PC-9 (cell line): ENCODE measurements at regions not wholly inside any gene's neighbourhood (a gene's known extent, or its start where the extent isn't known, plus 50 kb on each side); places are given as distances from the start of the nearest gene placed in this dataset.

Experiments used
- EZH2 ChIP-seq: fragments of 200-600 bp; sonication (generic); IDR thresholded peaks from 2 replicates; pipeline ENCODE4 v1.8.0; 2017; ENCODE audit warnings: antibody characterized with exemption, low read depth
- TF ChIP-seq, protein P1 (sequence below): fragments of 200-600 bp; sonication (generic); conservative IDR thresholded peaks from 2 replicates; pipeline ENCODE4 v1.6.1; 2017; ENCODE audit warnings: mixed run types, antibody characterized with exemption, mild to moderate bottlenecking, moderate library complexity

DNA sequence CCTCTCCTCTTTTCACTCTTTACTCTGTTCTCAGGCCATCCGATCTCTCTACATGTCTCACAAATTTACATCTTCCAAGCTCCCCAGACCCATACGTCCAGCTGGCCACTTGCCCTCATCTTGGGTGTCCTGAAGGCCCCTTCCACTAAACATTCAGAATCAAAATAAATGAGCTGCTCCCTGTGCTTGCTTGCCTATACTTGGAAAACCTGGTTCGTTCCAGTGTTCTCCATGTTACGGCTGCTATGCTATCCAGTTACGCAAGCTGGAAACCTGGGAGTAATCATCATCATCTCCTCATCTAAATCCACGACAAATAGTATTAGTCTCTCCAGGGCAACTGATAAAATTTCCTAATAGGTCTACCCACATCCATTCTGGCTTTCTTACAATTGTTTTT is 165.0 kb upstream of the FBXL17 start:
- TF ChIP-seq, protein P1, sequence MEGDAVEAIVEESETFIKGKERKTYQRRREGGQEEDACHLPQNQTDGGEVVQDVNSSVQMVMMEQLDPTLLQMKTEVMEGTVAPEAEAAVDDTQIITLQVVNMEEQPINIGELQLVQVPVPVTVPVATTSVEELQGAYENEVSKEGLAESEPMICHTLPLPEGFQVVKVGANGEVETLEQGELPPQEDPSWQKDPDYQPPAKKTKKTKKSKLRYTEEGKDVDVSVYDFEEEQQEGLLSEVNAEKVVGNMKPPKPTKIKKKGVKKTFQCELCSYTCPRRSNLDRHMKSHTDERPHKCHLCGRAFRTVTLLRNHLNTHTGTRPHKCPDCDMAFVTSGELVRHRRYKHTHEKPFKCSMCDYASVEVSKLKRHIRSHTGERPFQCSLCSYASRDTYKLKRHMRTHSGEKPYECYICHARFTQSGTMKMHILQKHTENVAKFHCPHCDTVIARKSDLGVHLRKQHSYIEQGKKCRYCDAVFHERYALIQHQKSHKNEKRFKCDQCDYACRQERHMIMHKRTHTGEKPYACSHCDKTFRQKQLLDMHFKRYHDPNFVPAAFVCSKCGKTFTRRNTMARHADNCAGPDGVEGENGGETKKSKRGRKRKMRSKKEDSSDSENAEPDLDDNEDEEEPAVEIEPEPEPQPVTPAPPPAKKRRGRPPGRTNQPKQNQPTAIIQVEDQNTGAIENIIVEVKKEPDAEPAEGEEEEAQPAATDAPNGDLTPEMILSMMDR, result no peak
- no peak for TF ChIP-seq EZH2
